ENCODE measurements at regions not wholly inside any gene's neighbourhood (a gene's known extent, or its start where the extent isn't known, plus 50 kb on each side); places are given as distances from the start of the nearest gene placed in this dataset.
"Not testable (repeated sequence)": the region's sequence is repeated elsewhere in the genome, so short reads cannot be mapped to it uniquely, and the experiment has no call there.

DNA sequence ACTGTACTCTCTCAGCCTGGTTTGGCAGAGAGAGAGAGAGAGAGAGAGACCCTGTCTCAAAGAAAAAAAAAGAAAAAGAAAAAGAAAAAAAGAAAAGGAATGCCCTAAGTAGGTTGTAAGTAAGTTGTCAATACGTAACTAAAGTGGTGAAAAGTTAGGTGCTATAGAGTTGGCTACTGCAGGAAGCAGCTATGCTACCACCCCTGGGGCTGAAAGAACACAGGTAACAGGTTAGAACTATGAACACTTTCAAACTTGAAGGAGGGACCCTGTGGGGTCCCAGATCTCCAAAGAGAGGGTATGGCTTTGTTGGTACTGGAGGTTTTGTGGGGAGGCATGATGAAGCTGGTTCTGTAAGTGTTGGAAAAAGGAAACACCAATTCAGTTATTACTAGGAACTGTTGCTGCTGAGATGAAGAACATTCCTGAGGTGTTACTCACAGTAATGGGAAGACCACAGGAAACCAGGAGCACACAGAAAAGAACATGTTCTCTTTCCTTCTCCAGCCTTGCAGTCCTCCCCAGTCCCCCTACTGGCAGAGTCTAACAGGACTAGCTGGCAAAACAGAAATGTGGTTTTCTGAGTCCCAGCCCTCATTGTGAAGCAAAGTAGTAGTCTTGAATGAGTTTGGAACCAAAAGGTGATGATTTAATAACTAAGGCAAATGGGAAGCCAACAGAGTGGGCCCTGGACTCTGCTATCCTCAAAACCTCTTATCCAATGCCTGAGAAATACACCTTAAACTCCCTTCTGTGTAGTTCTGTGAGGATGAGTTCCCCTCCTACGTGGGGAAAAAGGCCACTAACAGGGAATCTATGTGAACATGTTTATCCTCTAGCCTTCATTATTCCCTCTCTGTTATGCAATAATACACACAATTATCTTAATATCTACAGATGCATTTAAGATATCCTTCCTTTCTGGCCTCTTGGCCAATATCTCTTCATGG lies 427.0 kb upstream of the DDI1 start:
- DNase-seq (ENCODE audit: low read depth) = peak; percentile 94
- Histone ChIP-seq H3K27me3 (ENCODE audit: control insufficient read depth, insufficient read depth, low read length) (no peaks in the 10 kb centered on the region), H3K36me3 (ENCODE audit: control insufficient read depth, insufficient read depth, low read length) (no peaks in the 10 kb centered on the region), H3K4me3 (ENCODE audit: low read depth, low read length) (no peak overlapping the region)
- TF ChIP-seq CTCF (IDR thresholded peaks at IDR 0.05; ENCODE audit: insufficient read depth, low read length, poor library complexity, severe bottlenecking) = peak; percentile 88

DNA sequence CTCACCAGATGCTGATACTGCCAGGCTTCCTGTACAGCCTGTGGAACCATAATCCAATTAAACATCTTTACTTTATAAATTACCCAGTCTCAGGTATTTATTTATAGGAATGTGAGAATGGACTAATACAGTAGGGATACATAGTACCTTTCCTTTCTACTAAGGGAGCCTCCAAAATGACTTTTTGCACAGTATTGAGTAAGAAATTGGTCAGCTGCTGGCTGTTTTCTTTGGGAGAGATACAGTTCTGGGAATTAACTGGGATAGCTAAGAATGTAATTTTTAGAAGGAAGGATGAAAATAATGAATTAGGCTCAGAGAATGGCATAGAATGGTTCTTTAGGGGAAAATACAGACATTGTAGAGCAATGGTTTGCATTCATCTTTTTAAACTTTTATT lies 426.0 kb upstream of the DDI1 start:
- TF ChIP-seq CTCF (IDR thresholded peaks at IDR 0.05; ENCODE audit: insufficient read depth, low read length, poor library complexity, severe bottlenecking) = no peak

DNA sequence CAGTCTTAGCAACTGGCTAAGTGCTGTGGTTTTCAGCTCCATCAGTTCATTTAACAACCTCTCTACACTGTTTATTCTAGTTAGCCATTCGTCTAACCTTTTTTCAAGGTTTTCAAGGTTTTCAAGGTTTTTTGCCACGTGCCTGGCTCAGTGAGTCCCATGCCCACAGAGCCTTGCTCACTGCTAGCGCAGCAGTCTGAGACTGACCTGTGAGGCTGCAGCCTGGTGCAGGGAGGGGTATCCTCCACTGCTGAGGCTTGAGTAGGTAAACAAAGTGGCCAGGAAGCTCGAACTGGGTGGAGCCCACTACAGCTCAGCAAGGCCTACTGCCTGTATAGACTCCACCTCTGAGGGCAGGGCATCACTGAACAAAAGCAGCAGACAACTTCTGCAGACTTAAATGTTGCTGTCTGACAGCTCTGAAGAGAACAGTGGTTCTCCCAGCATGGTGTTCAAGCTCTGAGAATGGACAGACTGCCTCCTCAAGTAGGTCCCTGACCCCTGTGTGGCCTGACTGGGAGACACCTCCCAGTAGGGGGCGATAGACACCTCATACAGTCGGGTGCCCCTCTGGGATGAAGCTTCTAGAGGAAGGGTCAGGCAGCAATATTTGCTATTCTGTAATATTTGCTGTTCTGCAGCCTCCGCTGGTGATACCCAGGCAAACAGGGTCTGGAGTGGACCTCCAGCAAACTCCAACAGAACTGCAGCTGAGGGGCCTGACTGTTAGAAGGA lies 424.7 kb upstream of the DDI1 start:
- TF ChIP-seq CTCF (IDR thresholded peaks at IDR 0.05; ENCODE audit: insufficient read depth, low read length, poor library complexity, severe bottlenecking) = peak; percentile 28
- H3K36me3 ChIP-seq (ENCODE audit: control insufficient read depth, insufficient read depth, low read length); H3K4me3 ChIP-seq (ENCODE audit: low read depth, low read length); H3K27me3 ChIP-seq (ENCODE audit: control insufficient read depth, insufficient read depth, low read length): not testable (repeated sequence)
- DNase-seq (ENCODE audit: low read depth) = peak; percentile 91

More for the DNA sequence above, 426.0 kb upstream of the DDI1 start:
- Histone ChIP-seq H3K36me3 (ENCODE audit: control insufficient read depth, insufficient read depth, low read length) (no peaks in the 10 kb centered on the region), H3K27me3 (ENCODE audit: control insufficient read depth, insufficient read depth, low read length) (no peaks in the 10 kb centered on the region), H3K4me3 (ENCODE audit: low read depth, low read length) (no peak overlapping the region)
- DNase-seq (ENCODE audit: low read depth) = no peak

- DNase-seq (ENCODE audit: low read depth); H3K4me3 ChIP-seq (ENCODE audit: low read depth, low read length); H3K27me3 ChIP-seq (ENCODE audit: control insufficient read depth, insufficient read depth, low read length); H3K36me3 ChIP-seq (ENCODE audit: control insufficient read depth, insufficient read depth, low read length): not testable (repeated sequence)
Observed at GRCh38 chr11:103612451-103612850, 424.0 kb upstream of the DDI1 start.

GRCh38 chr11:103616586-103616985 lies 419.9 kb upstream of the DDI1 start:
- H3K4me3 ChIP-seq (ENCODE audit: low read depth, low read length); DNase-seq (ENCODE audit: low read depth); H3K27me3 ChIP-seq (ENCODE audit: control insufficient read depth, insufficient read depth, low read length); H3K36me3 ChIP-seq (ENCODE audit: control insufficient read depth, insufficient read depth, low read length): not testable (repeated sequence)

DNA sequence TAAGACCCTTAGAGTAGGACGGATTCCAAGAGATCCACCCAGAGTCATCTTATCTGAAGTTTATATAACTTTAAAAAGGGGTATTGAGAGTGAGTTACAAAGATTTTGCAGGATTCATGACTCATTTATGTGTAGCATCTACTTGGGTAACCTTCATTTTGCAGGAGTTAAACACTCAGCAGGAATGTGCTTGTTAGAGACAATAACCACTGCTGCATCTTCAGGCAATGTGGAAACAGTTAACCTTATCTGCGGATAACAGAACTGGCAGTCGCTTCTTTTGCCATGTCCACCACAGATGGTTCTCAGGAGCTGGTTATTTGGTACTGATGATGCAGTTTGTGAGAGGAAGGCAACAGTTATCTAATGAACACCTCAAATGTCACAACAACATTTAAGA lies 417.9 kb upstream of the DDI1 start:
- H3K27me3 ChIP-seq (ENCODE audit: control insufficient read depth, insufficient read depth, low read length) = no peaks in the 10 kb centered on the region
- DNase-seq (ENCODE audit: low read depth) = no peak
- no peak overlapping the region for H3K4me3 ChIP-seq (ENCODE audit: low read depth, low read length)
- no peaks in the 10 kb centered on the region for H3K36me3 ChIP-seq (ENCODE audit: control insufficient read depth, insufficient read depth, low read length)
- no peak for TF ChIP-seq CTCF (IDR thresholded peaks at IDR 0.05; ENCODE audit: insufficient read depth, low read length, poor library complexity, severe bottlenecking)
